Thyroid gland (tissue), 4 donors: ENCODE measurements at regions not wholly inside any gene's neighbourhood (a gene's known extent, or its start where the extent isn't known, plus 50 kb on each side); places are given as distances from the start of the nearest gene placed in this dataset.

Source experiments
- POLR2A ChIP-seq, 2 donors: fragments of 450-650 bp; IDR thresholded peaks; one replicate each; pipeline ENCODE4 v1.6.1; 2017; ENCODE audit warnings: antibody characterized with exemption in 2 of 2, mild to moderate bottlenecking in 2 of 2, moderate library complexity in 1 of 2
- TF ChIP-seq, protein P1 (sequence below), 6 experiments: fragments of 200-600 bp in 3 of 6; fragments of 450-650 bp in 3 of 6; sonication (generic) in 3 of 6; IDR thresholded peaks; one replicate each; pipeline ENCODE4 v1.5.1; 2016 to 2019; ENCODE audit warnings: antibody characterized with exemption in 6 of 6, mild to moderate bottlenecking in 2 of 6, inconsistent platforms in 1 of 6, moderate library complexity in 1 of 6

DNA sequence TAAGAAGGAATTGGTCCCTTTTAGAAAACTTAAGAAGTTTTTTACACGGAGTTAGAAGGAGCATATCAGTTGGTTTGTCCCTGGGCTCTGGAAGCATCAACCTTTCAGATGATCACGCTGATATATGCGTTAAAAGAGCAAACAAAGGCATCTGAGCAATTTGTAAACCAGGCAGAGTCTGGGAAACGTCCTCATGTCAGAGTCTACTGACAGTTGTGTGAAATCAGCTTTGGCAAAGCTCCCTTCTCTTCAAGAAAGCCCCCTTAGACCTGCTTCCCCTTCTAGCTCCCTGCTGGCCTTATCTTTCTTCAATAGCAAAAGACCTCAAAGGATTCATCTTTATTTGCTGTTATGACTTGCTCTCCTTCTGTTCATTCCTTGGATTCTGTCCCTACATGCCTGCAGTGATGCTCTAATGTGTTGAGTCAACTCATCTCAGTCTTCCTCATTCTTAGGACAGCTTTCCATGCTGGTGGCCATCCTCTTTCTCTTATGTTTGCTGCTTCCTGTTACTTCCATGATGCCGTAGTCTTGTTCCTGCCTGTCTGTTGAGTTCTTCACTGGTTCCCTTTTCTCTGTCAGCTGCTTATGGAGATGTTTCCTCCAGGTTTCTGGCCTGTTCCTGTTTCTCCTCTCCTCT lies 106.5 kb upstream of the BMPER start:
- TF ChIP-seq, protein P1, sequence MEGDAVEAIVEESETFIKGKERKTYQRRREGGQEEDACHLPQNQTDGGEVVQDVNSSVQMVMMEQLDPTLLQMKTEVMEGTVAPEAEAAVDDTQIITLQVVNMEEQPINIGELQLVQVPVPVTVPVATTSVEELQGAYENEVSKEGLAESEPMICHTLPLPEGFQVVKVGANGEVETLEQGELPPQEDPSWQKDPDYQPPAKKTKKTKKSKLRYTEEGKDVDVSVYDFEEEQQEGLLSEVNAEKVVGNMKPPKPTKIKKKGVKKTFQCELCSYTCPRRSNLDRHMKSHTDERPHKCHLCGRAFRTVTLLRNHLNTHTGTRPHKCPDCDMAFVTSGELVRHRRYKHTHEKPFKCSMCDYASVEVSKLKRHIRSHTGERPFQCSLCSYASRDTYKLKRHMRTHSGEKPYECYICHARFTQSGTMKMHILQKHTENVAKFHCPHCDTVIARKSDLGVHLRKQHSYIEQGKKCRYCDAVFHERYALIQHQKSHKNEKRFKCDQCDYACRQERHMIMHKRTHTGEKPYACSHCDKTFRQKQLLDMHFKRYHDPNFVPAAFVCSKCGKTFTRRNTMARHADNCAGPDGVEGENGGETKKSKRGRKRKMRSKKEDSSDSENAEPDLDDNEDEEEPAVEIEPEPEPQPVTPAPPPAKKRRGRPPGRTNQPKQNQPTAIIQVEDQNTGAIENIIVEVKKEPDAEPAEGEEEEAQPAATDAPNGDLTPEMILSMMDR (IDR thresholded peaks at IDR 0.05): no peak
- no peak for TF ChIP-seq POLR2A (IDR thresholded peaks at IDR 0.05)
